CD1c-positive myeloid dendritic cell (primary cell): ENCODE measurements at regions not wholly inside any gene's neighbourhood (a gene's known extent, or its start where the extent isn't known, plus 50 kb on each side); places are given as distances from the start of the nearest gene placed in this dataset.

ENCODE experiments used
- DNase-seq: peaks from one replicate; pipeline ENCODE4 v3.0.0-alpha.2; 2016; ENCODE audit errors: extremely low spot score

- no peak for DNase-seq
Measured at GRCh38 chr4:56208103-56208502, 179.2 kb downstream of the AASDH start.

GRCh38 chr4:56206258-56206657 lies 181.0 kb downstream of the AASDH start:
- no peak for DNase-seq

GRCh38 chr4:56200275-56200674 lies 187.0 kb downstream of the AASDH start:
- no peak for DNase-seq

- DNase-seq = no peak
Measured at GRCh38 chr4:56198265-56198664, 189.0 kb downstream of the AASDH start.

- DNase-seq = no peak
Measured at GRCh38 chr4:56197387-56197786, 189.9 kb downstream of the AASDH start.

- no peak for DNase-seq
Measured at GRCh38 chr4:56195025-56195424, 192.3 kb downstream of the AASDH start.

- DNase-seq = no peak
Measured at GRCh38 chr4:56191534-56191933, 195.8 kb downstream of the AASDH start.

- DNase-seq = no peak
Measured at GRCh38 chr4:56187688-56188087, 199.6 kb downstream of the AASDH start.

- DNase-seq = no peak
Measured at GRCh38 chr4:56186808-56187523, 200.3 kb downstream of the AASDH start.

- DNase-seq = no peak
Measured at GRCh38 chr4:56185901-56186300, 201.4 kb downstream of the AASDH start.

- no peak for DNase-seq
Measured at GRCh38 chr4:56184214-56184613, 203.1 kb downstream of the AASDH start.

GRCh38 chr4:56183344-56183959 lies 203.8 kb downstream of the AASDH start:
- DNase-seq = peak; percentile 56

GRCh38 chr4:56182356-56182755 lies 204.9 kb downstream of the AASDH start:
- no peak for DNase-seq

- peak; percentile 38 for DNase-seq
Measured at GRCh38 chr4:56181140-56181953, 205.9 kb downstream of the AASDH start.

- no peak for DNase-seq
Measured at GRCh38 chr4:56169061-56169460, 218.2 kb downstream of the AASDH start.

GRCh38 chr4:56164907-56165306 lies 216.2 kb downstream of the CEP135 start:
- DNase-seq = no peak

GRCh38 chr4:56160636-56161035 lies 211.9 kb downstream of the CEP135 start:
- no peak for DNase-seq

GRCh38 chr4:56158483-56158882 lies 209.7 kb downstream of the CEP135 start:
- no peak for DNase-seq

GRCh38 chr4:56156141-56156540 lies 207.4 kb downstream of the CEP135 start:
- no peak for DNase-seq

GRCh38 chr4:56155432-56155831 lies 206.7 kb downstream of the CEP135 start:
- DNase-seq = no peak

- no peak for DNase-seq
Measured at GRCh38 chr4:56149591-56149990, 200.8 kb downstream of the CEP135 start.

GRCh38 chr4:56148428-56148827 lies 199.7 kb downstream of the CEP135 start:
- no peak for DNase-seq

- DNase-seq = no peak
Measured at GRCh38 chr4:56147371-56147770, 198.6 kb downstream of the CEP135 start.
